ENCODE measurements at regions not wholly inside any gene's neighbourhood (a gene's known extent, or its start where the extent isn't known, plus 50 kb on each side); places are given as distances from the start of the nearest gene placed in this dataset.
"Not testable (repeated sequence)": the region's sequence is repeated elsewhere in the genome, so short reads cannot be mapped to it uniquely, and the experiment has no call there.

GRCh38 chr13:50539791-50540530, 303.5 kb downstream of the DLEU7 start:
- DNase-seq: no peak

- no peak for DNase-seq
Measured at GRCh38 chr13:50543141-50543540, 300.4 kb downstream of the DLEU7 start.

- no peak for DNase-seq
Measured at GRCh38 chr13:50543782-50544181, 299.7 kb downstream of the DLEU7 start.

GRCh38 chr13:50544211-50544610, 299.3 kb downstream of the DLEU7 start:
- DNase-seq: no peak

GRCh38 chr13:50547175-50547574, 296.3 kb downstream of the DLEU7 start:
- DNase-seq: not testable (repeated sequence)

- no peak for DNase-seq
Measured at GRCh38 chr13:50548586-50548985, 294.9 kb downstream of the DLEU7 start.

GRCh38 chr13:50549221-50549942, 294.1 kb downstream of the DLEU7 start:
- no peak for DNase-seq

GRCh38 chr13:50550151-50550550, 293.3 kb downstream of the DLEU7 start:
- DNase-seq: no peak

GRCh38 chr13:50552424-50552966, 291.0 kb downstream of the DLEU7 start:
- no peak for DNase-seq

- no peak for DNase-seq
Measured at GRCh38 chr13:50561739-50562138, 281.8 kb downstream of the DLEU7 start.

GRCh38 chr13:50566646-50567045, 276.8 kb downstream of the DLEU7 start:
- no peak for DNase-seq

- DNase-seq: no peak
Measured at GRCh38 chr13:50572129-50572528, 271.4 kb downstream of the DLEU7 start.

GRCh38 chr13:50573066-50573465, 270.4 kb downstream of the DLEU7 start:
- DNase-seq: no peak

- DNase-seq: no peak
Measured at GRCh38 chr13:50574731-50575130, 268.8 kb downstream of the DLEU7 start.

- DNase-seq: no peak
Measured at GRCh38 chr13:50575138-50575537, 268.4 kb downstream of the DLEU7 start.

- DNase-seq: no peak
Measured at GRCh38 chr13:50576156-50576555, 267.3 kb downstream of the DLEU7 start.

- no peak for DNase-seq
Measured at GRCh38 chr13:50577806-50578205, 265.7 kb downstream of the DLEU7 start.

- no peak for DNase-seq
Measured at GRCh38 chr13:50580684-50581305, 262.7 kb downstream of the DLEU7 start.

GRCh38 chr13:50581586-50582196, 261.8 kb downstream of the DLEU7 start:
- DNase-seq: no peak

- DNase-seq: no peak
Measured at GRCh38 chr13:50584856-50585580, 258.5 kb downstream of the DLEU7 start.

GRCh38 chr13:50585674-50586413, 257.6 kb downstream of the DLEU7 start:
- no peak for DNase-seq
